GM21717 (cell line): ENCODE measurements at regions not wholly inside any gene's neighbourhood (a gene's known extent, or its start where the extent isn't known, plus 50 kb on each side); places are given as distances from the start of the nearest gene placed in this dataset.
"Not testable (repeated sequence)": the region's sequence is repeated elsewhere in the genome, so short reads cannot be mapped to it uniquely, and the experiment has no call there.

Experiments used
- ATAC-seq: cut with Tn5 transposase; IDR thresholded peaks from one replicate; pipeline ENCODE4 v1.9.1; 2021; ENCODE audit warnings: mild to moderate bottlenecking, moderate library complexity; ENCODE audit not compliant: unreplicated experiment

DNA sequence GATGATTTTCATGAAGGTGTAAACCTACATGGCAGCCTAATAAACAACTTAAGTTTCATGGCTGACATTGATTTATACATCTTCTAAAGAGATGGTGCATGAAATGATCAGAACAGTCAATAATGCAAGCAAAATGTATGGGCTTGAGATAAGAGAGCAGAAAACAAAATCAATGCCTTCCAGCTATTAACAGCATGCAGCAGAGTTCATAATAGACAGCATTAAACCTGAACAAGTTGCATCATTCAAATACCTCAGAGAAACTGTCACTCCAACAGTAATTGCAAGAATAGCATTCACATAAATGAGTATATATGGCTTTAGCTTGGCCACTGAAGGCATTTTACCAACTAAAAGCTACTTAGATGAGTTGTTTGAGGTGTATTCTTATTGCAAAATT, 319.6 kb upstream of the ARID1B start:
- ATAC-seq, result no peak

- no peak for ATAC-seq
Observed at GRCh38 chr6:156455847-156456246, 321.3 kb upstream of the ARID1B start.

- no peak for ATAC-seq
Observed at GRCh38 chr6:156454867-156455266, 322.3 kb upstream of the ARID1B start.

DNA sequence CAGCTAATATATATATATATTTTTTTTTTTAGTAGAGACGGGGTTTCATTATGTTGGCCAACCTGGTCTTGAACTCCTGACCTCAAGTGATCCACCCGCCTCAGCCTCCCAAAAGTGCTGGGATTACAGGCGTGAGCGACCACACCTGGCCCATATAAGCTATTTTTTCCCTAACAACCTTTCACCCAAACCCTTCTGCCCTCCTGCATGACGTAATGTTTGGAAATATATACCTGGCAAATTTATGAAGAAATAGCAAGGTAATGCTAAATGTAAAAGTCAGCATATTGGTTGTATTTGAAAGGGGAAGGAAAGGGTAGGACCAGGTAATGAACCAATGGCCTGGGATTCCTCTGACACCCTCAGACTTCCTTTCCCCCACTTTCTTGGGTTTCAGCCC, 325.5 kb upstream of the ARID1B start:
- ATAC-seq, result no peak

- no peak for ATAC-seq
Observed at GRCh38 chr6:156451088-156451487, 326.1 kb upstream of the ARID1B start.

DNA sequence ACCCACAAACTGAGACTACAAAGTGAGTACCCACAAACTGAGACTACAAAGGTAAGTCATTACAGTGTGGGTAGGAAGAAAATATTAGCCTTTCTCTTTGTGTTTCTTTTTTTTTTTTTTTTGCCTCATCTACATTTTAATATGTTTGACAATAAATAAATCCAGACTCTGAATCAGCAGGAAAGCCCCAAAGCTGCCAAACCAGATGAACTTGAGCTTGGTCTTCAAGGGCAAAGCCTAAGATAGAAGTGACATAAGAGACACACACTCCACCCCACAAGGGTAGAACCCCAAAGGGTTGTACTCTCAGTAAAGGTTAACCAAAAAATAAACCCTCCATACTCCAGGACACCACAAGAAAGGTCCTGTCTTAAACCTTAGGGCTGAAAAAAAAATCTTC, 326.8 kb upstream of the ARID1B start:
- ATAC-seq, result no peak

DNA sequence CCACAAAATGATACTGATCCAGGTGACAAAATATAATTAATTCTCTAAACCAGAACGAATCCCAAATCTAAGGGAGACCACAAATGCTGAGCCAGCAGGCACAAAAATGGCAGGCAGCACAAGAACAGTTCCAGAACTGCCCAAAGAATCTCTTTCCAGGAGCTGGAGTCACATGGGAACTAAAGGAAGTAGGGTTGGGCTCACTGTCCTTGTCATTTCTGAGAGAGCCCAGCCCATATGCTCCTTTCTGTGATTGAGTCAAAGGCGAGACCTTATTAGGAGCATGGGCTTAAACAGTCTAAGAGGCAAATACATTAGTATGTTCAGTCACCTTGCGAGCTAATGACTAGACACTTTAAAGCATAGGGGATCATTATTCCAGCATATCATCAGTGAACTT, 327.6 kb upstream of the ARID1B start:
- ATAC-seq, result no peak

- ATAC-seq, result no peak
Observed at GRCh38 chr6:156449128-156449527, 328.1 kb upstream of the ARID1B start.

GRCh38 chr6:156448579-156448978, 328.6 kb upstream of the ARID1B start:
- no peak for ATAC-seq

- ATAC-seq, result no peak
Observed at GRCh38 chr6:156440688-156441087, 336.5 kb upstream of the ARID1B start.

- no peak for ATAC-seq
Observed at GRCh38 chr6:156438350-156438923, 338.7 kb upstream of the ARID1B start.

DNA sequence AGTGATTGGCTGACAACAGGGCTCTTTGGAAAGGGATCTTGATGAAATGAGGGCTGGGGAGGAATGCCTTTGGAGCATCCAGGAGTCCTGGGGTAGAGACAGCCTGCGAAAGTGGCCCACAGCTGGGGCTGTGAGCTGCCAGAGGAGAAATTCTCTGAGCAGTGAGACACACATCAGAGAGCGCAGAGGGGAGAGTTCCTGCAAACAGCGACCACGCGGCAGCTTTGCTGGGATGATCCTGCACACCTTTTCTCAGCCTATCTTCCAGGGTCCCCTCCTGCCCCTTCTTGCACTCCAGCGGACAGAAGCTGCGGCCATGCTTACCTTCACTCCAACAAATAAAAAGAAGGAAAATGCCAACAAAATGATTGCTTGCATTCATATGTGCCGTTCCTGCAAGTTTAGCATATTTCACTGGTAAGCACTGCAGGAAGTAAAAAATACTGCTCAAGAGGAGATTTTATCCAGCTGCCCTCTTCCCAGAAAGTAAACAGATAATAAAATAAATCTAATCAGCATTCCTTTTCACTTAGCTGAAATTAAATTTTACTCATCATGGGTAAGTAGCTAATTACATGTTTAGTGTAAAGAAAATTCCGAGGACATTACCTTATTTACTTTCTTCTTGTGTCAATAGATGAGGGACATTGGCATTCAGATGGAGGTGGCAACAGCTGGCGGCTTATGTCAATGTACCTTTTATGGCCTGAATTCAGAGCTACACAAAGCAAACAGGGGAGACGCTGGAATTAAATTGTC, 339.9 kb upstream of the ARID1B start:
- ATAC-seq, result no peak

DNA sequence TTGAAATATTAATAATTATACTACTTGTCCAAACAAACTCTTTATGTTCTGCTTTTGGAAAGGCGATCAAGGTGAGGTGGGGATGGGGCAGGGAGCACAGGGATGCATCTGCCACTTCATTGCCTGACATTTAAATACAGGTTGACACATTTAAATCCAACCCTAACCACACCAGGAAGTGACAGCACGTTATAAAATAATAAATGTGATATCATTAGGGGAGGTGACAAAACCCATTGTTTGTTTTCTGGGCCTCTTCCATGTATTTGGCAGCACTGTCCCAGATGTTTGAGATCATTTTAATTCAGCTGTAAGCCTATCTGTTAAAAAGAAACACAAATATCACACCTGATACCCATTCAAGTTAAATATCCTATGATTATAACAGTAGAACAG, 342.4 kb upstream of the ARID1B start:
- ATAC-seq, result no peak

DNA sequence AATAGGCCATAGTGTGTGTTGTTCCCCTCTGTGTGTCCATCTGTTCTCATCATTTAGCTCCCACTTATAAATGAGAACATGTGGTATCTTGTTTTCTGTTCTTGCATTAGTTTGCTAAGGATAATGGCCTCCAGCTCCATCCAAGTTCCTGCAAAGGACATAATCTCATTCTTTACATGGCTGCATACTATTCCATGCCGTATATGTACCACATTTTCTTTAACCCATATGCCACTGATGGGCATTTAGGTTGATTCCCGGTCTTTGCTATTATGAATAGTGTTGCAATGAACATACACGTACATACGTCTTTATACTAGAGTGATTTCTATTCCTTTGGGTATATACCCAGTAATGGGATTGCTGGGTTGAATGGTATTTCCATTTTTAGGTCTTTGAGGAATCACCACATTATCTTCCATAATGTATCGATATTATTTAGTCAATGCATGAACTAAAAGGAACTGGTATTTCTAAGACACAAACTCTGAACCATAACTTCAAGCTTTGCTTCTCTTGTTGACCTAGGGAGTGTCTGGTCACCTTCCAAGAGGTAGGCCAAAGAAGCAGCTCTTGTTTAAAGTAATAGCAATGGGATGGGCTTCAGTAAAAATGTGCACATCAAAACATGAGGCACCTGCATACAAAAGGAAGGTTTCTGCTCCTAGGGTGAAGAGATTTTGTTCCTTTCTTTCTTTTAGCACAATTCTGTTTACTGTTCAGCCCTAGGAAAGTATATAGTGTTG, 343.0 kb upstream of the ARID1B start:
- no peak for ATAC-seq

GRCh38 chr6:156432543-156432942, 344.6 kb upstream of the ARID1B start:
- ATAC-seq, result no peak

DNA sequence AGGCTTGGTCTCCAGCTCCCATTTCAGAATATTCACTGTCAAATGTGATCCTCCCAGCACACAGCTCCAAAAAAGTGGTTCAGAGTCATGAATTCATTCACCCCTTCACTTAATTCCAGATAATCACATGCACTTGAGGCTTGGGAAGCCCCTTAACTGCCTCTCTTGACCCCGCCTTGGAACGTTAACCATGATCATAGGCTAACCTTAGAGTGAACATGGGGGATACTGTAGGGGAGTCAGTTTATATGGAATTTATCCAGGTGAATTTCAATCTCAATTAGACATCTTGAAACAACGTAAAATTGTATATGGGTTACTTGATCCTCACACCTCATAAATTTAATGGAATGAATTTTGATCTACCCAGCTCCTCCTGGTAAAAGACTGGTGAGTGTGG, 346.8 kb upstream of the ARID1B start:
- ATAC-seq, result no peak

GRCh38 chr6:156427345-156427744, 349.8 kb upstream of the ARID1B start:
- no peak for ATAC-seq

DNA sequence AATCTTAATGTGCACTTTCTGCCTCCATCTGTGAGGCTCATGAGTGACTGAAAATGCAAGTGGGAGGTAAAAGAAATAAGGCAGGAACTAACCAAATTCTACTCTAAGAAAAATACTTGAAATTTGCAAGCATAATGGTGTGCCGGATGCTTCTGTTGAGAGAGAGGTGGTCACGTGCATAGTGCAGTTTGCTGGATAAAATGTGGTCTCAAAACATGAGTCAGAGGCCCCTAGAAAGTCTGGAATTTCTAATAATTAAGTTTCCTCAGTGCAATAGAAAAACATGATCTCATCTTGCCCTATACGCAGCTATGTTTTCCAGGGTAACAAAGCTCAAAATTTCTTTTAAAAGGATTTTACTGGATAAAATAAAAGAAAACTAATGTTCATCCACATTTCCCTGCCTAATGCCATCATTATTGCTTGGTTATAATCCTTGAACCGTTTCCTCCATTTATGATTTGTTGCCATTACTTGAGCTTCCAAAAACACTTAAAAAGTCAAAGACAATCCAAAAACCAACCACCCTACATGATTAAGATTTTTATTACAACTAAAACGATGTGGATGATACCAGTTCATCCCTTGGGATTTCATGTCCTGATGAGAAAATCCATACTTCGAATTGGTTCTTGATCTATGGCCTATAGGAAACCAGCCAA, 351.7 kb upstream of the ARID1B start:
- ATAC-seq, result no peak

DNA sequence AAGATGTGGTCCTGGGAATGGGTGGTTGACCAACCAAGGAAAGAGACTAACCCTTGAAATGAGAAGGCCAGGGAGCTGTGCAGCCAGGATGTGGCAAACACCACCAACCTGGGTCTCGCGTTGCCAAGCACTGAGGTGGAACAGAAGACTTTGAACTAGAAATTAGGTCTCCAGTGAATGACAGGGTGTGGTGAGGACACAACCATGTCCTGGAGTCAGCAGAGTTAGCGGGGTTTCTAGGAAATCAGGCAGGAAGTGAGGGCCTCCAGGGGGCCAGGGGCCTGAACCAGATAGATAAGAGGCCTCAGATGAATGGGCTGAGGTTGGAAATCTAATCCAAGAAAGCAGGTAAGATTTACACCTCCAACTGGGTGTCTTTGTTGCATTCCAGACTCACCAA, 353.3 kb upstream of the ARID1B start:
- no peak for ATAC-seq

- ATAC-seq, result no peak
Observed at GRCh38 chr6:156423075-156423474, 354.1 kb upstream of the ARID1B start.

- ATAC-seq, result no peak
Observed at GRCh38 chr6:156421933-156422332, 355.2 kb upstream of the ARID1B start.

GRCh38 chr6:156421301-156421700, 355.9 kb upstream of the ARID1B start:
- not testable (repeated sequence) for ATAC-seq
